IMR-90 (cell line): ENCODE measurements at regions not wholly inside any gene's neighbourhood (a gene's known extent, or its start where the extent isn't known, plus 50 kb on each side); places are given as distances from the start of the nearest gene placed in this dataset.
"Not testable (repeated sequence)": the region's sequence is repeated elsewhere in the genome, so short reads cannot be mapped to it uniquely, and the experiment has no call there.

ENCODE experiments used
- ATAC-seq: fragments of 200-7000 bp; cut with Tn5 transposase; 2 replicates; pipeline ENCODE4 v1.9.1; 2020; ENCODE audit warnings: low read depth, mild to moderate bottlenecking, moderate library complexity
- BruUV-seq: library from RNA; stranded (reverse); fragments of 400-500 nt; replicated peaks from 2 replicates; lab custom pipeline; 2021; lab: Mats Ljungman, UMichigan
- CTCF ChIA-PET: fragments of 300-600 bp; formaldehyde crosslinking; extraction: SDS; loops from one replicate; lab custom pipeline; 2021; ENCODE audit warnings: antibody characterized with exemption; lab: Yijun Ruan, JAX
- POLR2A ChIA-PET: fragments of 300-600 bp; sonication (Branson Sonifier 250); formaldehyde crosslinking; loops from one replicate; lab custom pipeline; 2022; ENCODE audit warnings: antibody characterized with exemption; ENCODE audit not compliant: unreplicated experiment; lab: Charles Lee
- DNase-seq: peaks from one replicate; pipeline ENCODE4 v3.0.0; 2013
- H2AFZ ChIP-seq: replicated peaks from 2 replicates; pipeline ENCODE3; 2013; ENCODE audit warnings: low read length, mild to moderate bottlenecking; ENCODE audit not compliant: poor library complexity
- H2AK5ac ChIP-seq: 2 replicates; pipeline ENCODE4 v1.6.1; 2013; ENCODE audit warnings: low read depth, low read length, inconsistent platforms
- H2AK9ac ChIP-seq: replicated peaks from 2 replicates; pipeline ENCODE3; 2013; ENCODE audit warnings: mild to moderate bottlenecking, low read depth, low read length, moderate library complexity; ENCODE audit not compliant: poor library complexity
- H2BK120ac ChIP-seq: 2 replicates; pipeline ENCODE4 v1.6.1; 2013; ENCODE audit warnings: low read depth, low read length, inconsistent platforms
- H2BK15ac ChIP-seq: 3 replicates; pipeline ENCODE4 v1.6.1; 2013; ENCODE audit warnings: low read depth, low read length, inconsistent platforms
- H2BK20ac ChIP-seq: 2 replicates; pipeline ENCODE4 v1.6.1; 2013; ENCODE audit warnings: low read depth, mild to moderate bottlenecking, inconsistent platforms, low read length, moderate library complexity
- H2BK5ac ChIP-seq: 2 replicates; pipeline ENCODE4 v1.6.1; 2013; ENCODE audit warnings: mild to moderate bottlenecking, low read depth, low read length, inconsistent platforms; ENCODE audit not compliant: poor library complexity, severe bottlenecking
- H3K14ac ChIP-seq: replicated peaks from 2 replicates; pipeline ENCODE4 v1.6.1; 2013; ENCODE audit warnings: low read depth, low read length, inconsistent platforms
- H3K18ac ChIP-seq: 2 replicates; pipeline ENCODE4 v1.6.1; 2013; ENCODE audit warnings: low read depth, low read length, control low read depth
- H3K23ac ChIP-seq: 2 replicates; pipeline ENCODE4 v1.6.1; 2013; ENCODE audit warnings: low read depth, low read length, inconsistent platforms
- H3K27ac ChIP-seq: 2 replicates; pipeline ENCODE4 v1.5.1; 2013; ENCODE audit warnings: mild to moderate bottlenecking, control low read depth, low read length; ENCODE audit not compliant: insufficient read depth
- H3K27me3 ChIP-seq: 2 replicates; pipeline ENCODE4 v1.6.1; 2013; ENCODE audit warnings: low read length; ENCODE audit not compliant: control insufficient read depth, insufficient read depth
- H3K36me3 ChIP-seq: 2 replicates; pipeline ENCODE4 v1.6.1; 2013; ENCODE audit warnings: low read length, mixed read lengths; ENCODE audit not compliant: control insufficient read depth, insufficient read depth
- H3K4ac ChIP-seq: 2 replicates; pipeline ENCODE4 v1.6.1; 2013; ENCODE audit warnings: low read depth, low read length, inconsistent platforms
- H3K4me1 ChIP-seq: 2 replicates; pipeline ENCODE4 v1.6.1; 2013; ENCODE audit warnings: low read length, mixed read lengths; ENCODE audit not compliant: control insufficient read depth, insufficient read depth
- H3K4me2 ChIP-seq: 2 replicates; pipeline ENCODE4 v1.6.1; 2013; ENCODE audit warnings: low read depth, mild to moderate bottlenecking, control low read depth, low read length, moderate library complexity
- H3K4me3 ChIP-seq: 2 replicates; pipeline ENCODE4 v1.5.1; 2013; ENCODE audit warnings: low read depth, mild to moderate bottlenecking, control low read depth, low read length, moderate library complexity; ENCODE audit not compliant: insufficient read depth
- H3K56ac ChIP-seq: 2 replicates; pipeline ENCODE4 v1.6.1; 2013; ENCODE audit warnings: low read length, inconsistent platforms; ENCODE audit not compliant: insufficient read depth; ENCODE audit errors: extremely low read depth
- H3K79me1 ChIP-seq, 2 experiments: 2 replicates each; pipeline ENCODE4 v1.6.1; 2013; ENCODE audit warnings: low read length in 2 of 2, inconsistent platforms in 1 of 2, low read depth in 1 of 2
- H3K9ac ChIP-seq: 2 replicates; pipeline ENCODE4 v1.6.1; 2013; ENCODE audit warnings: low read depth, low read length, control low read depth
- H3K9me1 ChIP-seq: 2 replicates; pipeline ENCODE4 v1.6.1; 2013; ENCODE audit warnings: low read length, inconsistent platforms; ENCODE audit not compliant: insufficient read depth
- H3K9me3 ChIP-seq: 2 replicates; pipeline ENCODE4 v1.6.1; 2013; ENCODE audit warnings: low read length; ENCODE audit not compliant: control insufficient read depth, insufficient read depth
- H4K20me1 ChIP-seq: 2 replicates; pipeline ENCODE4 v1.6.1; 2013; ENCODE audit warnings: low read length, inconsistent platforms; ENCODE audit not compliant: insufficient read depth
- H4K5ac ChIP-seq: 2 replicates; pipeline ENCODE4 v1.6.1; 2013; ENCODE audit warnings: mild to moderate bottlenecking, low read depth, low read length, control low read depth
- H4K8ac ChIP-seq, 2 experiments: 2 replicates each; pipeline ENCODE4 v1.6.1; 2013; ENCODE audit warnings: low read depth in 2 of 2, low read length in 2 of 2, control low read depth in 1 of 2, inconsistent platforms in 1 of 2
- H4K91ac ChIP-seq: 2 replicates; pipeline ENCODE4 v1.6.1; 2013; ENCODE audit warnings: low read depth, low read length, inconsistent platforms; ENCODE audit not compliant: insufficient read depth
- WGBS, 2 experiments: methylation state at CpG; one replicate each; pipeline versions ENCODE4 v1.1.5 to v1.1.7; 2013; ENCODE audit warnings: missing lambda C conversion rate in 2 of 2; ENCODE audit not compliant: insufficient read length in 1 of 2; ENCODE audit errors: extremely low coverage in 2 of 2; 5-methylcytosine and 5-hydroxymethylcytosine counted together
- dilution Hi-C: fragments of 300-500 bp; cut with HindIII; formaldehyde crosslinking; loops from one replicate; pipeline ENCODE4 v1.14.3; 2018; ENCODE audit warnings: low sequenced_read_pairs; ENCODE audit not compliant: unreplicated experiment
- in situ Hi-C: fragments of 300-500 bp; cut with MboI; formaldehyde crosslinking; loops from 3 replicates; pipeline ENCODE4 v1.14.3; 2019; ENCODE audit warnings: low sequenced_read_pairs, inconsistent platforms, mixed read lengths
- intact Hi-C: fragments of 100-400 bp; cut with micrococcal nuclease; formaldehyde crosslinking; loops from 2 replicates; pipeline ENCODE4 v1.10.0; 2022

DNA sequence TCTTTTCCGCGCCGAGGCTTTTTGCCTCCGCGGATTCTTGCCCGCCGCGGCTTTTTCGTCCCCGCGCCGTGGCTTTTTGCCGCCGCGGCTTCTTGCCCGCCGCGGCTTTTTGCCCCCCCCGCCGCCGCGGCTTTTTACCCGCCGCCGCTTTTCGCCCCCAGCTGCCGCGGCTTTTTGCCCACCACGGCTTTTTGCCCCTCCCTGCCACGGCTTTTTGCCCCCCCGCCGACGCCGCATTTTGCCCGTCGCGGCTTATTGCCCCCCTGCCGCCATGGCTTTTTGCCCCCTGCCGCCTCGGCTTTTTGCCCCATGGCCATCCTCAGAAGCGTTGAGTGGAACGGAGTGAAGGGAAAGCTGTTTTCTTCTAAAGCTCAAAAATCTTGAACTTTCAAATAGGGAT lies 4955.5 kb upstream of the OR11H1 start:
- H2BK15ac ChIP-seq, H3K9me1 ChIP-seq, H3K4me1 ChIP-seq, POLR2A ChIA-PET, H3K27ac ChIP-seq, H3K9ac ChIP-seq, H3K27me3 ChIP-seq, H3K36me3 ChIP-seq, H2AK9ac ChIP-seq, H4K8ac ChIP-seq, DNase-seq, H2AFZ ChIP-seq, H2BK5ac ChIP-seq, H2AK5ac ChIP-seq, H3K4me3 ChIP-seq, H3K9me3 ChIP-seq, H3K14ac ChIP-seq, H2BK20ac ChIP-seq, CTCF ChIA-PET, H2BK120ac ChIP-seq, ATAC-seq, dilution Hi-C loops, intact Hi-C loops, H3K79me1 ChIP-seq, H4K20me1 ChIP-seq, in situ Hi-C loops, H3K4ac ChIP-seq, H4K91ac ChIP-seq, H3K18ac ChIP-seq, H3K4me2 ChIP-seq, H3K23ac ChIP-seq, BruUV-seq, H3K56ac ChIP-seq, H4K5ac ChIP-seq: not testable (repeated sequence)
- 82% methylated on average over 9 of the region's 42 CpGs; no CpG with 5 or more reads in 1 of the 2 experiments for WGBS, 2 experiments

DNA sequence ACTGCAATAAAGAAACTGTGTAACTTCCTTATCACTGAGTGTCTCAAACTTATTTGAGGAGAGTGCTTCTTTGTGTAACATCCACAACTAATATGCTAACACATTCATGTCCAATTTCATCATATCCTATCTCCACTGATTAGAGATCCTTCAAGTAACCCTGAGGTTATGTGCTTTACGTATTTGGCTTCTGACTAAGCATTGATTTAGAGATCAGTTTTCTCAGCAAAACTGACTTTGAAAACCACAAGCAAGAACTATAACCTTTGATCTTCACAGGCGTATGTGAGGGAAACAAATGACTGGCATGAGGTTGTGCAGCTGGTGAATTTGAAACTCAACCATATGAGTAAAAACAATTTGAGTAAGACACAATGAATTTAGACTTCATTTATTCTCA lies 4926.9 kb upstream of the OR11H1 start:
- H3K18ac ChIP-seq, in situ Hi-C loops, H3K56ac ChIP-seq, H2AK9ac ChIP-seq, H2BK5ac ChIP-seq, H4K20me1 ChIP-seq, H3K9ac ChIP-seq, H4K5ac ChIP-seq, H3K27ac ChIP-seq, H3K36me3 ChIP-seq, H3K79me1 ChIP-seq, H2BK20ac ChIP-seq, H2BK15ac ChIP-seq, POLR2A ChIA-PET, intact Hi-C loops, H3K9me1 ChIP-seq, H3K4me3 ChIP-seq, dilution Hi-C loops, H4K91ac ChIP-seq, H3K4ac ChIP-seq, H2AFZ ChIP-seq, H2AK5ac ChIP-seq, H3K9me3 ChIP-seq, H3K4me1 ChIP-seq, H3K4me2 ChIP-seq, H2BK120ac ChIP-seq, H3K14ac ChIP-seq, H4K8ac ChIP-seq, BruUV-seq, DNase-seq, H3K23ac ChIP-seq, ATAC-seq, CTCF ChIA-PET, H3K27me3 ChIP-seq: not testable (repeated sequence)
- WGBS, 2 experiments, result no CpG with 5 or more reads among the region's 2 CpGs
